Chondrocyte (in vitro differentiated cells): ENCODE measurements at regions not wholly inside any gene's neighbourhood (a gene's known extent, or its start where the extent isn't known, plus 50 kb on each side); places are given as distances from the start of the nearest gene placed in this dataset.

ENCODE experiments used
- DNase-seq: peaks from one replicate; pipeline ENCODE4 v3.0.0; 2021; ENCODE audit warnings: mixed read lengths, low spot score
- H3K27ac Mint-ChIP-seq: one replicate; pipeline ENCODE4 v1.8.0; 2021; ENCODE audit warnings: mild to moderate bottlenecking, moderate library complexity, mixed read lengths; ENCODE audit not compliant: unreplicated experiment
- H3K27me3 Mint-ChIP-seq: 2 replicates; pipeline ENCODE4 v1.8.0; 2021; ENCODE audit warnings: low read depth, mixed read lengths
- H3K36me3 Mint-ChIP-seq: 2 replicates; pipeline ENCODE4 v1.8.0; 2021; ENCODE audit warnings: low read depth, mixed read lengths
- H3K4me1 Mint-ChIP-seq: 2 replicates; pipeline ENCODE4 v1.8.0; 2021; ENCODE audit warnings: low read depth, mild to moderate bottlenecking, mixed read lengths
- H3K4me3 Mint-ChIP-seq: one replicate; pipeline ENCODE4 v1.8.0; 2021; ENCODE audit warnings: mild to moderate bottlenecking, moderate library complexity, mixed read lengths; ENCODE audit not compliant: unreplicated experiment
- H3K9me3 Mint-ChIP-seq: 2 replicates; pipeline ENCODE4 v1.8.0; 2021; ENCODE audit warnings: low read depth, mixed read lengths
- TF ChIP-seq, protein P1 (sequence below): fragments of 200-600 bp; sonication (generic); IDR thresholded peaks from 2 replicates; pipeline ENCODE4 v1.5.0; 2021; ENCODE audit warnings: antibody characterized with exemption, mild to moderate bottlenecking, moderate library complexity

DNA sequence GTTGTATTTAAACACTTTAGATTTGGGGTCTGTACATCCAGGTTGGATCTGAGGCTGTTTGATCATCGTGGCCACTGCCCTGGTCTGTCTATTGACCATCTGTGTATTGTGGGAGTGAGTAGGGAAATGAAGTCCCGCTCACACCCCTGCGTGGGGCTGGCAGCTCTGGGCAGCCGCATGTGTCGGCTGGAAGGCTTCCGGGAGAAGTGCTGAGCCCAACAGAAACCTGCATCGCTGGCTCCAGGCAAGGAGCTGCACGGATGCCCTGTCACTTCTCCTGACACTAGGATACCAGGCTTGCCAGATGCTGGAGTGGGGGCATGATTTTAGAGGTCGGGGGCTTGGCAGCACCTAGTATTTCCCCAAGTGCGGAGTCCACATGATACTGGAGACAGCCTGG is 93.6 kb downstream of the PHETA1 start:
- DNase-seq, result no peak
- H3K9me3 Mint-ChIP-seq, result no peaks in the 10 kb centered on the region
- H3K36me3 Mint-ChIP-seq, result no peaks in the 10 kb centered on the region
- TF ChIP-seq, protein P1, sequence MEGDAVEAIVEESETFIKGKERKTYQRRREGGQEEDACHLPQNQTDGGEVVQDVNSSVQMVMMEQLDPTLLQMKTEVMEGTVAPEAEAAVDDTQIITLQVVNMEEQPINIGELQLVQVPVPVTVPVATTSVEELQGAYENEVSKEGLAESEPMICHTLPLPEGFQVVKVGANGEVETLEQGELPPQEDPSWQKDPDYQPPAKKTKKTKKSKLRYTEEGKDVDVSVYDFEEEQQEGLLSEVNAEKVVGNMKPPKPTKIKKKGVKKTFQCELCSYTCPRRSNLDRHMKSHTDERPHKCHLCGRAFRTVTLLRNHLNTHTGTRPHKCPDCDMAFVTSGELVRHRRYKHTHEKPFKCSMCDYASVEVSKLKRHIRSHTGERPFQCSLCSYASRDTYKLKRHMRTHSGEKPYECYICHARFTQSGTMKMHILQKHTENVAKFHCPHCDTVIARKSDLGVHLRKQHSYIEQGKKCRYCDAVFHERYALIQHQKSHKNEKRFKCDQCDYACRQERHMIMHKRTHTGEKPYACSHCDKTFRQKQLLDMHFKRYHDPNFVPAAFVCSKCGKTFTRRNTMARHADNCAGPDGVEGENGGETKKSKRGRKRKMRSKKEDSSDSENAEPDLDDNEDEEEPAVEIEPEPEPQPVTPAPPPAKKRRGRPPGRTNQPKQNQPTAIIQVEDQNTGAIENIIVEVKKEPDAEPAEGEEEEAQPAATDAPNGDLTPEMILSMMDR, result no peak
- H3K4me3 Mint-ChIP-seq, result no peak overlapping the region
- no peaks in the 10 kb centered on the region for H3K4me1 Mint-ChIP-seq
- peaks cover 26% of the 10 kb centered on the region for H3K27me3 Mint-ChIP-seq
- no peak overlapping the region for H3K27ac Mint-ChIP-seq

DNA sequence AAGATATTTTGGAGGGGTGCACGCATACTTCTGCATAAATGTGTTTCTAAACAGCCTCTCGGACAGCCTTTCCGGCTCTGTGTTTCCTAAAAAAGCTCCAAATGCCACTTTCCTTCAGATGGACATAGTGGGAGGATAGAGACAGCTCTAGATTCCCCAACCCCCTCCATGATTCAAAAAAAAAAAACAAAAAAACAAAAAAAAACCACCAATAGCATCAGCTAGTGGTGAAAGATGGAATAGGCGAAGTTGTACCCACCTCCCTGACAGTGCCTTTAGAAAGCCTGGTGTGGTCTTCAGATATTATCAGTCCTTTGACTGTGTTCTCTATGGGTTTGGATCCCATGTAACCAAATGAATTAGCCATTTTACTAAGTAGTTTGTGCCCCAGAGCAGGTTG is 94.1 kb downstream of the PHETA1 start:
- no peak for DNase-seq
- TF ChIP-seq, protein P1, result peak; percentile 70
- peaks cover 31% of the 10 kb centered on the region for H3K27me3 Mint-ChIP-seq
- no peaks in the 10 kb centered on the region for H3K36me3 Mint-ChIP-seq
- no peak overlapping the region for H3K4me3 Mint-ChIP-seq
- H3K9me3 Mint-ChIP-seq, result no peaks in the 10 kb centered on the region
- no peak overlapping the region for H3K27ac Mint-ChIP-seq
- no peaks in the 10 kb centered on the region for H3K4me1 Mint-ChIP-seq

DNA sequence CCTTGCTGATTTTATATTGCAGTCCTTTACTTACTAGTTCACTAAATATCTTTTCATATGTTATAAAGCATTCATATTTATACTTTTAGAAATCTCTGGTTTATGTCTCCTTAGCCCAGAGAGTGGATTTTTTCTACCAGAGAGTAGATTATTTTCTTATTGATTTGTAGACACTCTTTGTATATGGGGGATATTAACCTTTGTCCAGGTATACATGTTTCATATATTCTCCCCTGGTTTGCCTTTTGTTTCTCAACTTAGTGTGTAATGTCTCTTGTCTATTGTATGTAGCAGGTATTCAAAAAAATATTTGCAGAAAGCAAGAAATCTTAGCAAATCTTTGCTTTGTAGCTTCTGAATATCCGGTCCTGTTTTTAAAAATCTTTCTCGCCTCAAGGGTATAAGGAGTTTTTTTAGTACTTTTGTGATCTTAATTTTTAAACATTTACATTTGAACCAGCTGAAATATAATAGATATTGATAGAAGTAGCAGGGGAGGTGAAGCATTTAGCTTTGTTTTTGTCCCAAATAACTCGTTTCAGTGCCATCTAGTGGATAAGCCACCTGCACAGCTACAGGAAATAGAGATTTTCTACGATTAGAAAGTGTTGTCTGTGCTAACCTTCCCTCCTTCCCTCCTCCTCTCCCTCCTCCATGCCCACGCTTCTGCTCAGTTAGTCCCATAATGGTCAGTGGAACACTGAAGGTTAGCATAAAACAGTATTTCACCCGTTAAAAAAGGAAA is 97.0 kb downstream of the PHETA1 start:
- Mint-ChIP-seq H3K4me3 (no peak overlapping the region), H3K36me3 (no peaks in the 10 kb centered on the region), H3K4me1 (no peaks in the 10 kb centered on the region), H3K27me3 (peaks cover 35% of the 10 kb centered on the region), H3K9me3 (no peaks in the 10 kb centered on the region), H3K27ac (no peak overlapping the region)
- no peak for DNase-seq
- TF ChIP-seq, protein P1, result peak; percentile 69

DNA sequence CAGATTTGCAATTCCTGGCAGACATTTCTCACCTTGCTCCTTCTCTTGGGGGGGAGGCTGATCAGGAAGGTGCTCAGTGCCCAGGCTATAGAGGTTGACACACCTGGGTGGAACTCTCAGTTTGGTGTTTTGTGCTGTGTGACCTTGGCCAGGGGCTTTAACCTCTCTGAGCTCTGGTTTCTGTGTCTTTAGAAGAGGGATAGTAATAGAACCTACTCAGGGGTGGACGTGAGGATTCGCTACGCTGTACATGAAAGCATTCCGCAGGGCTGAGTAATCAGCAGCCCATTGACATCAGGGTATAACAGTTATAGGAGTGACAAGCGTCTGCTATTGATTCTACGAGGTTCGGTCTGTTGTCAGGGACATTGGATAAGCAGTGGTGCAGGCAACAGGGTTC is 98.1 kb downstream of the PHETA1 start:
- Mint-ChIP-seq H3K36me3 (no peaks in the 10 kb centered on the region), H3K9me3 (no peaks in the 10 kb centered on the region), H3K27ac (no peak overlapping the region), H3K27me3 (peaks cover 36% of the 10 kb centered on the region), H3K4me3 (no peak overlapping the region), H3K4me1 (no peaks in the 10 kb centered on the region)
- TF ChIP-seq, protein P1, result no peak
- no peak for DNase-seq

DNA sequence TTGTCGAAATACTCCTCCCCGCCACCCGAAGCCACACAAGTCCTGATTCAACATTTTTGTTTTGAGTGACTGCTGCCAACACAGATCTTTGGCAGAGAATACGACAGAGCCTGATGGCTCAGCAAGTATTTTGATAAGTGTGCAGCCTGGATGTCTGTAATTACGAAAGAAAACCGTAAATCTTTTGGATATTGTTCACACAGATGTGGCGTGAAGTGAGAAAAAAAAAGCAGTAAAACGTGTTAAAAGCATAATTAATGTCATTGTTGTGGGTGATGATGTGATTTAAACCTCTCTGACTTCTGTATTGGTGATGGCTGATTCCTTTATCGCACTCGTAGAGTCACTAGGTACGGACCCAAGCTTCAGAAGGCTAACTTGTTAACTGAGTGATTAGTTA is 98.7 kb downstream of the PHETA1 start:
- TF ChIP-seq, protein P1, result no peak
- H3K4me1 Mint-ChIP-seq, result no peaks in the 10 kb centered on the region
- peaks cover 40% of the 10 kb centered on the region for H3K27me3 Mint-ChIP-seq
- H3K9me3 Mint-ChIP-seq, result no peaks in the 10 kb centered on the region
- H3K36me3 Mint-ChIP-seq, result no peaks in the 10 kb centered on the region
- no peak overlapping the region for H3K27ac Mint-ChIP-seq
- no peak for DNase-seq
- no peak overlapping the region for H3K4me3 Mint-ChIP-seq
